Esophagus muscularis mucosa (tissue), 4 donors: ENCODE measurements at regions not wholly inside any gene's neighbourhood (a gene's known extent, or its start where the extent isn't known, plus 50 kb on each side); places are given as distances from the start of the nearest gene placed in this dataset.
"Not testable (repeated sequence)": the region's sequence is repeated elsewhere in the genome, so short reads cannot be mapped to it uniquely, and the experiment has no call there.

ENCODE experiments used
- DNase-seq: peaks from one replicate; pipeline ENCODE4 v3.0.0-alpha.2; 2017; ENCODE audit errors: extremely low spot score
- H3K27ac ChIP-seq, 4 donors: fragments of 200-600 bp; sonication (generic); replicated peaks in 1 of 4; 1 replicate in 3 of 4; 2 replicates in 1 of 4; pipeline ENCODE4 v1.5.1; 2016 to 2019; ENCODE audit warnings: mild to moderate bottlenecking in 1 of 4
- H3K27me3 ChIP-seq, 4 donors: fragments of 200-600 bp; sonication (generic); one replicate each; pipeline versions ENCODE4 v1.5.1 to v1.6.0; 2016 to 2019
- H3K36me3 ChIP-seq, 4 donors: fragments of 200-600 bp; sonication (generic); one replicate each; pipeline ENCODE4 v1.5.1; 2016 to 2019
- H3K4me1 ChIP-seq, 4 donors: fragments of 200-600 bp; sonication (generic); one replicate each; pipeline ENCODE4 v1.5.1; 2016 to 2019
- H3K4me3 ChIP-seq, 4 donors: fragments of 200-600 bp; sonication (generic); 1 replicate in 2 of 4; 2 replicates in 2 of 4; pipeline ENCODE4 v1.5.1; 2016 to 2019; ENCODE audit warnings: mild to moderate bottlenecking in 4 of 4, moderate library complexity in 1 of 4
- H3K9me3 ChIP-seq, 4 donors: fragments of 200-600 bp; sonication (generic); 1 replicate in 3 of 4; 2 replicates in 1 of 4; pipeline ENCODE4 v1.5.1; 2016 to 2019
- EP300 ChIP-seq: sonication (generic); formaldehyde crosslinking; IDR thresholded peaks from one replicate; pipeline ENCODE4 v1.6.1; 2017; ENCODE audit warnings: antibody characterized with exemption
- POLR2A ChIP-seq: fragments of 450-650 bp; IDR thresholded peaks from one replicate; pipeline ENCODE4 v1.6.1; 2017; ENCODE audit warnings: antibody characterized with exemption, moderate library complexity, mild to moderate bottlenecking, low read depth
- POLR2AphosphoS5 ChIP-seq, 2 donors: sonication (generic); formaldehyde crosslinking; IDR thresholded peaks; one replicate each; pipeline ENCODE4 v1.6.1; 2017; ENCODE audit warnings: antibody characterized with exemption in 2 of 2
- WGBS: methylation state at CpG from one replicate; pipeline ENCODE4 v1.1.5; 2018; 5-methylcytosine and 5-hydroxymethylcytosine counted together
- intact Hi-C: fragments of 100-400 bp; cut with DNase I; formaldehyde crosslinking; loops from one replicate; pipeline ENCODE4 v1.15.1; 2023
- TF ChIP-seq, protein P1 (sequence below), 3 experiments: fragments of 200-600 bp in 2 of 3; fragments of 450-650 bp in 1 of 3; sonication (generic) in 2 of 3; IDR thresholded peaks; one replicate each; pipeline ENCODE4 v1.5.1; 2017 to 2019; ENCODE audit warnings: antibody characterized with exemption in 3 of 3, mild to moderate bottlenecking in 2 of 3, moderate library complexity in 1 of 3

DNA sequence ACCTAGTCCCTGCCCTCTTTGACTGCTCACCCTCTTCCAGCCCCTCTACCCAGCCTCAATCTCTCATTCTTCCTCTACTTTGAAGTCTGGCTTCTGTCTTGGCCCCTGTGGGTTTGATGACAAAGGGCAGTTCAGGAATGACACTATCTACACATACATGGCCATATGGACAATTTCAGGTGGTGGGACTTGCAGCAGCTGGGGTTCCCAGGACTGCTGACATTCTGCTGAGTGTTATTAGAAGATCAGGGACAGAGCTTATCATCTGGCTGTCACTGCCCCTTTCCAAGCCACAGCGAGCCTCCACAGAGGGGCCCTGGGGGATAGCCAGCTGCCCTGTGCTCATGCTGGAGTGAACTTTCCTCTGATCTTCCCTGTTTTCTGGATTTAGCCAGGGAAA is 97.4 kb upstream of the IPO9 start:
- DNase-seq, result no peak
- Histone ChIP-seq H3K27ac (peak overlapping the region in 1 of 4 donors; percentile 2), H3K9me3 (no peaks in the 10 kb centered on the region), H3K27me3 (no peaks in the 10 kb centered on the region), H3K4me3 (no peak overlapping the region), H3K4me1 (peaks cover 41 to 70% (median 47%) of the 10 kb centered on the region in 4 donors), H3K36me3 (no peaks in the 10 kb centered on the region)
- WGBS, result 71% methylated on average over 1 of the region's 1 CpG
- intact Hi-C loops, result no loop called here
- TF ChIP-seq EP300, result no peak
- TF ChIP-seq, protein P1, sequence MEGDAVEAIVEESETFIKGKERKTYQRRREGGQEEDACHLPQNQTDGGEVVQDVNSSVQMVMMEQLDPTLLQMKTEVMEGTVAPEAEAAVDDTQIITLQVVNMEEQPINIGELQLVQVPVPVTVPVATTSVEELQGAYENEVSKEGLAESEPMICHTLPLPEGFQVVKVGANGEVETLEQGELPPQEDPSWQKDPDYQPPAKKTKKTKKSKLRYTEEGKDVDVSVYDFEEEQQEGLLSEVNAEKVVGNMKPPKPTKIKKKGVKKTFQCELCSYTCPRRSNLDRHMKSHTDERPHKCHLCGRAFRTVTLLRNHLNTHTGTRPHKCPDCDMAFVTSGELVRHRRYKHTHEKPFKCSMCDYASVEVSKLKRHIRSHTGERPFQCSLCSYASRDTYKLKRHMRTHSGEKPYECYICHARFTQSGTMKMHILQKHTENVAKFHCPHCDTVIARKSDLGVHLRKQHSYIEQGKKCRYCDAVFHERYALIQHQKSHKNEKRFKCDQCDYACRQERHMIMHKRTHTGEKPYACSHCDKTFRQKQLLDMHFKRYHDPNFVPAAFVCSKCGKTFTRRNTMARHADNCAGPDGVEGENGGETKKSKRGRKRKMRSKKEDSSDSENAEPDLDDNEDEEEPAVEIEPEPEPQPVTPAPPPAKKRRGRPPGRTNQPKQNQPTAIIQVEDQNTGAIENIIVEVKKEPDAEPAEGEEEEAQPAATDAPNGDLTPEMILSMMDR (IDR thresholded peaks at IDR 0.05), result no peak
- TF ChIP-seq POLR2AphosphoS5 (IDR thresholded peaks at IDR 0.05), result no peak
- no peak for TF ChIP-seq POLR2A

DNA sequence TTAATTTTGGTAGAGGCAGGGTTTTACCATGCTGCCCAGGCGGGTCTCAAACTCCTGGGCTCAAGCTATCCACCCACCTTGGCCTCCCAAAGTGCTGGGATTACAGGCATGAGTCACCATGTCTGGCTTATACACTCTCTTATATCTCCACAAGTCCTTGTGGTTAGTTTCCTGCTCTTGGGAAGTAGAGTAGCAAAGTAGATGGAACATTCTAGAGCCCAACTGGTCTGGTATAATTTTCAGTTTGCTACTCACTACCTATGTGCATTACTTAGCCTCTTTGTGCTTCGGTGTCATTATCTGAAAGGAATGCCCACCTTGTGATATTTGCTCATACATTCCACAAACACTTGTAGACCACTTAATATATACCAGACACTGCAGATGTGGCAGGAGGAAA is 96.6 kb upstream of the IPO9 start:
- 98% methylated on average over 2 of the region's 2 CpGs for WGBS
- Histone ChIP-seq H3K27ac (no peak overlapping the region), H3K9me3 (no peaks in the 10 kb centered on the region), H3K4me1 (peaks cover 42 to 70% (median 49%) of the 10 kb centered on the region in 4 donors), H3K27me3 (no peaks in the 10 kb centered on the region), H3K4me3 (no peak overlapping the region), H3K36me3 (no peaks in the 10 kb centered on the region)
- TF ChIP-seq EP300 (no peak), POLR2A (no peak), POLR2AphosphoS5 (IDR thresholded peaks at IDR 0.05) (no peak)
- TF ChIP-seq, protein P1 (IDR thresholded peaks at IDR 0.05), result no peak
- DNase-seq, result no peak
- intact Hi-C loops, result no loop called here

DNA sequence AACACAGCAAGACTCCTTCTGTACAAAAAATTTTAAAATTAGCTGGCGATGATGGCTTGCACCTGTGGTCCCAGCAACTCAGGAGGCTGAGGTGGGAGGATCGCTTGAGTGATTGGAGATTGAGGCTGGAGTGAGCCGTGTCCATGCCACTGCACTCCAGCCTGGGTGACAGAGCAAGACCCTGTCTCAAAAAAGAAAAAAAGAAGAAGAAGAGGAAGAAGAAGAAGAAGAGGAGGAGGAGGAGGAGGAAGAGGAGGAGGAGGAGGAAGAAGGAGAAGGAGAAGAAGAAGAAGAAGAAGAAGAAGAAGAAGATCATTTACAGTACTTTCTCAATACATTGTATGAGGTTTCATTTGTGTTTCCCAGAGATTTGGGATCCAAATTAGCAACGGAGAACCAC is 94.7 kb upstream of the IPO9 start:
- H3K36me3 ChIP-seq, H3K9me3 ChIP-seq, intact Hi-C loops, H3K27me3 ChIP-seq, H3K27ac ChIP-seq, DNase-seq, H3K4me3 ChIP-seq: not testable (repeated sequence)
- peaks cover 60 to 81% (median 67%) of the 10 kb centered on the region in 4 donors for H3K4me1 ChIP-seq
- 97% methylated on average over 4 of the region's 4 CpGs for WGBS

DNA sequence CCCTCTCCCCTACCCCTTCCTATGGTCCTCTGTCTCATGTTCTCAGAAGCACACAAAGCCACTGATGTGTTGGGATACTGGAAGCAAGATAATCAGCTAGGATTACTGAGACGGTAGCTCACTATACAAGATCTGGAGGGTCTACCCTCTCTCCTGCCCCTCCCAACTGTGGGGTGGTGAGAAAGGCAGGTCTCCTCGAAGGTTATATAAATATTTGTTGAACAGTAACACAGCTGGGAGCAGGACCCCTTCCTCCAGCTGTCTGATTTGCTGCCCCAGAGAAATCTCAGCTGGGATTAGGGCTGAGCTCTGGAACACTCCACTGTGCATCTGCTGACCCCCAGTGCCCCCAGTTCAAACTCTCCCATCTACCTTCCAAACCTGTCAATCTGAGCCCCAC is 94.2 kb upstream of the IPO9 start:
- no peak overlapping the region for H3K4me3 ChIP-seq
- DNase-seq, result no peak
- peaks cover 66 to 80% (median 73%) of the 10 kb centered on the region in 4 donors for H3K4me1 ChIP-seq
- no peak overlapping the region for H3K27ac ChIP-seq
- TF ChIP-seq POLR2A (no peak), EP300 (no peak), POLR2AphosphoS5 (IDR thresholded peaks at IDR 0.05) (no peak)
- TF ChIP-seq, protein P1 (IDR thresholded peaks at IDR 0.05), result no peak
- no peaks in the 10 kb centered on the region for H3K36me3 ChIP-seq
- WGBS, result 70% methylated on average over 2 of the region's 2 CpGs
- intact Hi-C loops, result no loop called here
- H3K9me3 ChIP-seq, result no peaks in the 10 kb centered on the region
- no peaks in the 10 kb centered on the region for H3K27me3 ChIP-seq

DNA sequence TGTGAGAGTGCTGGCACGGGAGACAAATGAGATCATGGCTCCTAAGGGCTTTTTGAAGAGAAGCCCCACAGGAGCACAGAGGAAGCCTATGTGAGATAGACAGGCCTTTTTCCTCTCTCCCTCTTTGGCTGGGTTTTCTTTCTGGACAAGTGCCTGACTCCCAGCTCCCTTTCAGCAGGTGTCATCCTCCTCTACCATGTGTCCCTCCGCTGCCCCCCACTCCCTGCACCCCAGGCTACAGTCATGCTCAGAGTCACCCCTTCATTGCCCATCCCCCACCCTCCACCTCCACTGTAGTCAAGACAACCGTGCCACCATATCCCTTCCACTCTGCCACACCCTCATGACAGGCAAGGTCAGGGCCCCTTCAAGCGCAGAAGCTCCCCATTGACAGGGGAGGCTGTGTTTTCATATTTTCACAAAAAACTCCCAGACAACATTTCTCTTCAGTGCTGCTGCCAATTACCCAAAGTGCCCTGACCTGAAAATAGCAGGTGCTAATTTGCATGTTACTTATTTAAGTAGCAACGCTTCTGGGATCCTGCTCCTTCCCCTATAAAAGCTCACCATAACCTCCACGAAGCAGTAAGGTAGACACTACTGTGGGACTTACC is 92.1 kb upstream of the IPO9 start:
- intact Hi-C loops, result no loop called here
- TF ChIP-seq POLR2A, result no peak
- TF ChIP-seq, protein P1 (IDR thresholded peaks at IDR 0.05), result no peak
- no peak for TF ChIP-seq EP300
- no peak for TF ChIP-seq POLR2AphosphoS5 (IDR thresholded peaks at IDR 0.05)
- Histone ChIP-seq H3K27me3 (no peaks in the 10 kb centered on the region), H3K27ac (peak overlapping the region; percentile 56 to 75 (median 71)), H3K4me3 (no peak overlapping the region), H3K9me3 (no peaks in the 10 kb centered on the region), H3K36me3 (no peaks in the 10 kb centered on the region), H3K4me1 (peaks cover 70 to 76% (median 72%) of the 10 kb centered on the region in 4 donors)
- 77% methylated on average over 6 of the region's 6 CpGs for WGBS
- DNase-seq, result no peak
